IPS DF 6.9 (cell line): ENCODE measurements at regions not wholly inside any gene's neighbourhood (a gene's known extent, or its start where the extent isn't known, plus 50 kb on each side); places are given as distances from the start of the nearest gene placed in this dataset.
"Not testable (repeated sequence)": the region's sequence is repeated elsewhere in the genome, so short reads cannot be mapped to it uniquely, and the experiment has no call there.

Source experiments
- DNase-seq: peaks from one replicate; pipeline ENCODE4 v3.0.0-alpha.2; 2013; ENCODE audit warnings: low read depth, low spot score
- H3K27ac ChIP-seq: one replicate; pipeline ENCODE4 v1.5.1; 2013; ENCODE audit warnings: low read length, control low read depth
- H3K27me3 ChIP-seq: 2 replicates; pipeline ENCODE4 v1.6.1; 2013; ENCODE audit warnings: mild to moderate bottlenecking, low read length; ENCODE audit not compliant: control insufficient read depth, insufficient read depth
- H3K36me3 ChIP-seq: 2 replicates; pipeline ENCODE4 v1.6.1; 2013; ENCODE audit warnings: low read length; ENCODE audit not compliant: control insufficient read depth, insufficient read depth
- H3K4me1 ChIP-seq: 2 replicates; pipeline ENCODE4 v1.6.1; 2013; ENCODE audit warnings: low read length; ENCODE audit not compliant: control insufficient read depth, insufficient read depth
- H3K4me3 ChIP-seq: 2 replicates; pipeline ENCODE4 v1.5.1; 2013; ENCODE audit warnings: mild to moderate bottlenecking, low read length
- H3K9me3 ChIP-seq: 2 replicates; pipeline ENCODE4 v1.6.1; 2013; ENCODE audit warnings: low read length, inconsistent platforms; ENCODE audit not compliant: control insufficient read depth, insufficient read depth
- WGBS: extraction: QIAGEN DNeasy Blood & Tissue Kit; methylation state at CpG from one replicate; pipeline ENCODE4 v1.1.7; 2013; ENCODE audit warnings: mixed read lengths, missing lambda C conversion rate; ENCODE audit not compliant: insufficient read length, insufficient coverage; 5-methylcytosine and 5-hydroxymethylcytosine counted together

GRCh38 chr5:106979178-106979577 is 691.6 kb downstream of the EFNA5 start:
- Histone ChIP-seq H3K27ac (peak overlapping the region; percentile 37), H3K4me3 (peak overlapping the region; percentile 87)
- not testable (repeated sequence) for H3K4me1 ChIP-seq, DNase-seq, H3K9me3 ChIP-seq, H3K36me3 ChIP-seq, H3K27me3 ChIP-seq
- no CpG with 5 or more reads among the region's 11 CpGs for WGBS

GRCh38 chr5:106978582-106979165 is 692.1 kb downstream of the EFNA5 start:
- not testable (repeated sequence) for H3K36me3 ChIP-seq, H3K27me3 ChIP-seq, H3K4me1 ChIP-seq, H3K9me3 ChIP-seq, DNase-seq, H3K27ac ChIP-seq
- H3K4me3 ChIP-seq: peak overlapping the region; percentile 87; the same call in 1 of the 2 replicates
- no CpG with 5 or more reads among the region's 13 CpGs for whole genome bisulfite sequencing

- Histone ChIP-seq H3K27me3 (no peaks in the 10 kb centered on the region), H3K9me3 (no peaks in the 10 kb centered on the region), H3K4me1 (no peaks in the 10 kb centered on the region; the same call in 1 of the 2 replicates), H3K36me3 (no peaks in the 10 kb centered on the region), H3K4me3 (no peak overlapping the region), H3K27ac (no peak overlapping the region)
- no CpG with 5 or more reads among the region's 3 CpGs for WGBS
- DNase-seq: no peak
Observed at GRCh38 chr5:106976363-106976762, 694.4 kb downstream of the EFNA5 start.

- Histone ChIP-seq H3K27ac (no peak overlapping the region), H3K4me1 (peaks cover 1% of the 10 kb centered on the region; the same call in 1 of the 2 replicates), H3K4me3 (no peak overlapping the region), H3K9me3 (no peaks in the 10 kb centered on the region), H3K36me3 (no peaks in the 10 kb centered on the region), H3K27me3 (no peaks in the 10 kb centered on the region)
- DNase-seq: no peak
- WGBS: no CpG with 5 or more reads among the region's 2 CpGs
Observed at GRCh38 chr5:106974272-106974671, 696.5 kb downstream of the EFNA5 start.

GRCh38 chr5:106966686-106967315 is 703.9 kb downstream of the EFNA5 start:
- 0 out of 2 replicates have a peak, but pooled peaks cover 1% of the 10 kb centered on the region for H3K4me1 ChIP-seq
- H3K4me3 ChIP-seq: no peak overlapping the region
- H3K36me3 ChIP-seq: no peaks in the 10 kb centered on the region; the same call in 1 of the 2 replicates
- DNase-seq: no peak
- no peaks in the 10 kb centered on the region for H3K27me3 ChIP-seq
- WGBS: no CpG with 5 or more reads among the region's 4 CpGs
- H3K27ac ChIP-seq: no peak overlapping the region
- no peaks in the 10 kb centered on the region for H3K9me3 ChIP-seq

GRCh38 chr5:106964132-106964531 is 706.6 kb downstream of the EFNA5 start:
- no peak overlapping the region for H3K27ac ChIP-seq

GRCh38 chr5:106963630-106964029 is 707.1 kb downstream of the EFNA5 start:
- WGBS: no CpG with 5 or more reads among the region's 1 CpG

More at GRCh38 chr5:106964132-106964531, 706.6 kb downstream of the EFNA5 start:
- H3K4me1 ChIP-seq: no peaks in the 10 kb centered on the region
- H3K4me3 ChIP-seq: no peak overlapping the region
- no peaks in the 10 kb centered on the region; the same call in 1 of the 2 replicates for H3K36me3 ChIP-seq
- H3K9me3 ChIP-seq: no peaks in the 10 kb centered on the region
- no peak for DNase-seq
- no peaks in the 10 kb centered on the region for H3K27me3 ChIP-seq
- WGBS: no CpG with 5 or more reads among the region's 1 CpG

GRCh38 chr5:106962464-106963230 is 708.1 kb downstream of the EFNA5 start:
- Histone ChIP-seq H3K27me3 (no peaks in the 10 kb centered on the region), H3K9me3 (no peaks in the 10 kb centered on the region), H3K27ac (no peak overlapping the region), H3K36me3 (no peaks in the 10 kb centered on the region; the same call in 1 of the 2 replicates), H3K4me3 (no peak overlapping the region), H3K4me1 (no peaks in the 10 kb centered on the region)
- WGBS: no CpG with 5 or more reads among the region's 7 CpGs
- no peak for DNase-seq

More at GRCh38 chr5:106963630-106964029, 707.1 kb downstream of the EFNA5 start:
- Histone ChIP-seq H3K27ac (no peak overlapping the region), H3K4me1 (no peaks in the 10 kb centered on the region), H3K9me3 (no peaks in the 10 kb centered on the region), H3K27me3 (no peaks in the 10 kb centered on the region), H3K4me3 (no peak overlapping the region), H3K36me3 (no peaks in the 10 kb centered on the region; the same call in 1 of the 2 replicates)
- no peak for DNase-seq

GRCh38 chr5:106959387-106959786 is 711.4 kb downstream of the EFNA5 start:
- H3K4me3 ChIP-seq: no peak overlapping the region
- no peaks in the 10 kb centered on the region for H3K9me3 ChIP-seq
- DNase-seq: no peak
- no peak overlapping the region for H3K27ac ChIP-seq
- no peaks in the 10 kb centered on the region for H3K27me3 ChIP-seq
- no CpG with 5 or more reads among the region's 2 CpGs for WGBS
- H3K4me1 ChIP-seq: no peaks in the 10 kb centered on the region
- H3K36me3 ChIP-seq: no peaks in the 10 kb centered on the region

GRCh38 chr5:106957336-106957735 is 713.4 kb downstream of the EFNA5 start:
- DNase-seq: no peak
- no peaks in the 10 kb centered on the region for H3K27me3 ChIP-seq
- no peaks in the 10 kb centered on the region for H3K36me3 ChIP-seq
- no peaks in the 10 kb centered on the region for H3K9me3 ChIP-seq
- no peak overlapping the region for H3K4me3 ChIP-seq
- no CpG with 5 or more reads among the region's 3 CpGs for WGBS
- H3K4me1 ChIP-seq: no peaks in the 10 kb centered on the region
- no peak overlapping the region for H3K27ac ChIP-seq
